Astrocyte (in vitro differentiated cells and primary cell): ENCODE measurements at regions not wholly inside any gene's neighbourhood (a gene's known extent, or its start where the extent isn't known, plus 50 kb on each side); places are given as distances from the start of the nearest gene placed in this dataset.

Experiments used
- DNase-seq: peaks from one replicate; pipeline ENCODE4 v3.0.0-alpha.2; 2010; ENCODE audit warnings: low read depth
- FAIRE-seq: peaks from 2 replicates; lab custom pipeline; 2011; peaks lifted over from hg19 to GRCh38; lab: Jason Lieb, UNC
- H2AFZ ChIP-seq: 2 replicates; pipeline ENCODE4 v1.6.0; 2012; ENCODE audit warnings: low read depth, low read length, inconsistent platforms
- H3K27ac ChIP-seq: 2 replicates; pipeline ENCODE4 v1.5.1; 2011; ENCODE audit warnings: low read depth, low read length, inconsistent platforms
- H3K27me3 ChIP-seq: 2 replicates; pipeline ENCODE4 v1.6.0; 2011; ENCODE audit warnings: low read length, inconsistent platforms; ENCODE audit not compliant: insufficient read depth
- H3K36me3 ChIP-seq: 2 replicates; pipeline ENCODE4 v1.5.1; 2011; ENCODE audit warnings: low read length, inconsistent platforms; ENCODE audit not compliant: insufficient read depth
- H3K4me1 ChIP-seq: 2 replicates; pipeline ENCODE4 v1.5.1; 2011; ENCODE audit warnings: low read length, inconsistent platforms; ENCODE audit not compliant: insufficient read depth
- H3K4me2 ChIP-seq: 2 replicates; pipeline ENCODE4 v1.6.0; 2012; ENCODE audit warnings: low read length, inconsistent platforms
- H3K4me3 ChIP-seq: 2 replicates; pipeline ENCODE4 v1.5.1; 2011; ENCODE audit warnings: low read depth, mild to moderate bottlenecking, low read length, inconsistent platforms; ENCODE audit not compliant: insufficient read depth
- H3K79me2 ChIP-seq: 2 replicates; pipeline ENCODE4 v1.6.0; 2012; ENCODE audit warnings: mild to moderate bottlenecking, low read length, inconsistent platforms; ENCODE audit not compliant: insufficient read depth
- H3K9ac ChIP-seq: 2 replicates; pipeline ENCODE4 v1.6.0; 2012; ENCODE audit warnings: mild to moderate bottlenecking, low read length, inconsistent platforms
- H3K9me3 ChIP-seq: 2 replicates; pipeline ENCODE4 v1.5.1; 2012; ENCODE audit warnings: low read depth, mild to moderate bottlenecking, low read length, inconsistent platforms; ENCODE audit not compliant: insufficient read depth
- H4K20me1 ChIP-seq: 2 replicates; pipeline ENCODE4 v1.6.0; 2012; ENCODE audit warnings: low read length, inconsistent platforms; ENCODE audit not compliant: insufficient read depth
- H3K27ac Mint-ChIP-seq: one replicate; pipeline ENCODE4 v1.8.0; 2021; ENCODE audit warnings: mild to moderate bottlenecking, mixed read lengths; ENCODE audit not compliant: unreplicated experiment
- H3K27me3 Mint-ChIP-seq: one replicate; pipeline ENCODE4 v1.8.0; 2021; ENCODE audit warnings: low read depth, mixed read lengths; ENCODE audit not compliant: unreplicated experiment
- H3K36me3 Mint-ChIP-seq: one replicate; pipeline ENCODE4 v1.8.0; 2021; ENCODE audit warnings: low read depth, mixed read lengths; ENCODE audit not compliant: unreplicated experiment
- H3K4me1 Mint-ChIP-seq: one replicate; pipeline ENCODE4 v1.8.0; 2021; ENCODE audit warnings: low read depth, mixed read lengths; ENCODE audit not compliant: unreplicated experiment
- H3K4me3 Mint-ChIP-seq: one replicate; pipeline ENCODE4 v1.8.0; 2021; ENCODE audit warnings: mild to moderate bottlenecking, moderate library complexity, mixed read lengths; ENCODE audit not compliant: unreplicated experiment
- H3K9me3 Mint-ChIP-seq: one replicate; pipeline ENCODE4 v1.8.0; 2021; ENCODE audit warnings: mild to moderate bottlenecking, mixed read lengths; ENCODE audit not compliant: unreplicated experiment
- EZH2 ChIP-seq: IDR thresholded peaks from 2 replicates; pipeline ENCODE4 v1.6.1; 2012; ENCODE audit warnings: mild to moderate bottlenecking, low read length, inconsistent platforms; ENCODE audit not compliant: insufficient read depth
- TF ChIP-seq, protein P1 (sequence below): IDR thresholded peaks from 2 replicates; pipeline ENCODE4 v1.5.1; 2011; ENCODE audit warnings: low read depth, mild to moderate bottlenecking, inconsistent platforms, low read length, moderate library complexity; ENCODE audit not compliant: insufficient read depth

DNA sequence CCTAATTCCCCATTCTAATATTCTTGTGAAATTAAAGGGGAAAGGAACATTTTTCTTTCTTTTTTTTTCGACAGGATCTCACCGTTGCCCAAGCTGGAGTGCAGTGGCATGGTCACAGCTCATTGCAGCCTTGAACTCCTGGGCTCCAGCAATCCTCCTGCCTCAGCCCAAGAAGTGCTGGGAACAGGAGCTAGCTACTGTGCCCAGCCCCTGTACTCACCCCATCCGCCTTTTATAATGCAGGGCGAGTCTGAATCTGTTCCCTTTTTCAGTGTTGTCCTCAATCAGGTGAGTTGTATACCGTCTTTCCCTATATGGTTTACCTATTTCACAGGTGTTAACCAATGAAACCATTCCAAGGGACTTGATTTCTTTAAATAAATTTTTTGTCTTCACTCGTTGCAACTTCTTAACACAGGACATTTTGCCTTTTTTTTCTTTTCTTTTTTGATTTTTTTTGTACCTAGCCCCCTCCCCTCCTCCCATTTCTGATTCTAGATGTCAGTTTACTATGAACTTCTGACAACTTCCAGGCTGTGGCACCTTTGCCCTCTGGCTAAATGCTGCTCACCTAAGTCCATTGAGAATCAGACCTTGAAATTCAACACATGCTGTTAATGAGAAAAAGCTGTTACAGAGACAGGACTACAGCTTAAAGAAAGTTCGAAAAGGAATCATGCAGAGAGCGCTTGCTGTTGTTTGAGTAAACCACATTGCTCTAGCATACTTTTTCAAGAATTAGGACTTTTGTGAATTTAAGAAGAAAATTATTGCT, 562.1 kb upstream of the KLF12 start:
- Histone ChIP-seq H3K9me3 (no peaks in the 10 kb centered on the region), H3K4me1 (no peaks in the 10 kb centered on the region), H2AFZ (no peak overlapping the region), H3K9ac (no peak overlapping the region), H3K36me3 (no peaks in the 10 kb centered on the region), H3K27ac (no peak overlapping the region), H3K27me3 (no peaks in the 10 kb centered on the region), H3K4me3 (no peak overlapping the region), H3K4me2 (no peak overlapping the region), H4K20me1 (no peaks in the 10 kb centered on the region), H3K79me2 (no peaks in the 10 kb centered on the region)
- TF ChIP-seq, protein P1, sequence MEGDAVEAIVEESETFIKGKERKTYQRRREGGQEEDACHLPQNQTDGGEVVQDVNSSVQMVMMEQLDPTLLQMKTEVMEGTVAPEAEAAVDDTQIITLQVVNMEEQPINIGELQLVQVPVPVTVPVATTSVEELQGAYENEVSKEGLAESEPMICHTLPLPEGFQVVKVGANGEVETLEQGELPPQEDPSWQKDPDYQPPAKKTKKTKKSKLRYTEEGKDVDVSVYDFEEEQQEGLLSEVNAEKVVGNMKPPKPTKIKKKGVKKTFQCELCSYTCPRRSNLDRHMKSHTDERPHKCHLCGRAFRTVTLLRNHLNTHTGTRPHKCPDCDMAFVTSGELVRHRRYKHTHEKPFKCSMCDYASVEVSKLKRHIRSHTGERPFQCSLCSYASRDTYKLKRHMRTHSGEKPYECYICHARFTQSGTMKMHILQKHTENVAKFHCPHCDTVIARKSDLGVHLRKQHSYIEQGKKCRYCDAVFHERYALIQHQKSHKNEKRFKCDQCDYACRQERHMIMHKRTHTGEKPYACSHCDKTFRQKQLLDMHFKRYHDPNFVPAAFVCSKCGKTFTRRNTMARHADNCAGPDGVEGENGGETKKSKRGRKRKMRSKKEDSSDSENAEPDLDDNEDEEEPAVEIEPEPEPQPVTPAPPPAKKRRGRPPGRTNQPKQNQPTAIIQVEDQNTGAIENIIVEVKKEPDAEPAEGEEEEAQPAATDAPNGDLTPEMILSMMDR = no peak
- no peak for TF ChIP-seq EZH2
- Mint-ChIP-seq H3K4me1 (peaks cover 7% of the 10 kb centered on the region), H3K9me3 (no peaks in the 10 kb centered on the region), H3K36me3 (no peaks in the 10 kb centered on the region), H3K27me3 (no peaks in the 10 kb centered on the region), H3K27ac (no peak overlapping the region), H3K4me3 (no peak overlapping the region)
- DNase-seq (no peak), FAIRE-seq (no peak)

DNA sequence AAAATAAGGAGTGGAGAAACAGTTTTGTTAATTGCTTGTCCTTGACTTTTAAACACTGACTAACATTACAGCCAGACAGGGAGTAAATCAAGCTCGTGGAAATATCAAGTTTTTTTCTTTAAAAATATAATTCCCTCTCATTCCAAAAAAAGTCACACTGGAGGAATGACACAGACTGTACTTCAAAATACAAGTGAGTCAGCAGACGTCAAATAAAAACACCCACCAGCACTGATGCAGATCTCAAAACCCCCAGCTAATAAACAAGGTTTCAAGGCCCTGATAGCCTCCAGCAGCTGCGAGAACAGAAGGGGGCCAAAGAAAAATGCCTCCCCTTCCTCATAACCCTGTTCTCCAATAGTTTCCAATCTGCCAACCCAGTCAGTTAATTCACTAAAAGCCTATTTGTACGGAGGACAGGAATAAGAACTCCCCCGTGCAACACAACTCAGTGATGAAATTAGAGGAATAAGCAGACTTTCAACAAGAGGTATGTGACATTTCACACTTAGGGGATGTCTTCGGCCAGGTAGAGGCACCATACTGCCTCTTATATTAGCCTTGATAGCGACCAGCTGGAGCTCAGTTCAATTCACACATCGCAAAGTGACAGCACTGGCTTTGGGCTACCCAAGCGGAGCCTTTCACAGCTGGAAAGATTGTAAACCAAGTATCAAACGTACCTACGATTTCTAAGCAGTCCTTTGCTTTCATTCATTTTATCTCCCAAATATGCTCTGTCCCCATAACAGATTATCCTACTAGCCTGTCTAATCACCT, 561.0 kb upstream of the KLF12 start:
- Histone ChIP-seq H2AFZ (no peak overlapping the region), H3K4me1 (no peaks in the 10 kb centered on the region)

More for the DNA sequence above, 561.0 kb upstream of the KLF12 start:
- DNase-seq (no peak), FAIRE-seq (no peak)
- Histone ChIP-seq H3K9me3 (no peaks in the 10 kb centered on the region), H3K27ac (no peak overlapping the region), H3K4me3 (no peak overlapping the region), H3K79me2 (no peaks in the 10 kb centered on the region), H3K9ac (no peak overlapping the region), H3K36me3 (no peaks in the 10 kb centered on the region), H3K27me3 (no peaks in the 10 kb centered on the region), H4K20me1 (no peaks in the 10 kb centered on the region), H3K4me2 (no peak overlapping the region)
- Mint-ChIP-seq H3K4me1 (peaks cover 7% of the 10 kb centered on the region), H3K9me3 (no peaks in the 10 kb centered on the region), H3K27ac (no peak overlapping the region), H3K36me3 (no peaks in the 10 kb centered on the region), H3K27me3 (no peaks in the 10 kb centered on the region), H3K4me3 (no peak overlapping the region)
- TF ChIP-seq, protein P1 = no peak
- no peak for TF ChIP-seq EZH2
